ENCODE measurements at regions not wholly inside any gene's neighbourhood (a gene's known extent, or its start where the extent isn't known, plus 50 kb on each side); places are given as distances from the start of the nearest gene placed in this dataset.

- no peak for TF ChIP-seq MAX (IDR thresholded peaks at IDR 0.05)
- no peak for TF ChIP-seq TEAD4 (IDR thresholded peaks at IDR 0.05)
- TF ChIP-seq RAD21 (IDR thresholded peaks at IDR 0.05; ENCODE audit: low read depth), result peak; percentile 82
Measured at GRCh38 chr16:27639561-27640276, 89.8 kb downstream of the KATNIP start.

GRCh38 chr16:27640277-27640600, 90.3 kb downstream of the KATNIP start:
- TF ChIP-seq ZBTB7A (IDR thresholded peaks at IDR 0.05; ENCODE audit: low read depth), result no peak
- no peak for TF ChIP-seq YY1 (IDR thresholded peaks at IDR 0.05; ENCODE audit: low read depth)
- TF ChIP-seq NFIC (IDR thresholded peaks at IDR 0.05), result 0 out of 2 replicates have a peak, but pooled peaks have one; percentile 32
- no peak for TF ChIP-seq RAD21 (IDR thresholded peaks at IDR 0.05; ENCODE audit: low read depth)
- no peak for TF ChIP-seq USF1 (IDR thresholded peaks at IDR 0.05)
- no peak for TF ChIP-seq TAF1 (IDR thresholded peaks at IDR 0.05; ENCODE audit: low read depth)
- TF ChIP-seq EGR1 (IDR thresholded peaks at IDR 0.05), result 0 out of 2 replicates have a peak, but pooled peaks have one; percentile 39
- TF ChIP-seq REST (IDR thresholded peaks at IDR 0.05; ENCODE audit: low read depth), result no peak
- TF ChIP-seq CREB1 (IDR thresholded peaks at IDR 0.05; ENCODE audit: low read depth), result no peak
- TF ChIP-seq FOXM1 (IDR thresholded peaks at IDR 0.05; ENCODE audit: borderline replicate concordance, low read depth), result no peak

- TF ChIP-seq TCF12 (IDR thresholded peaks at IDR 0.05; ENCODE audit: low read depth), result no peak
- no peak; the same call in 1 of the 2 replicates for TF ChIP-seq USF1 (IDR thresholded peaks at IDR 0.05)
- TF ChIP-seq YY1 (IDR thresholded peaks at IDR 0.05; ENCODE audit: low read depth), result no peak
- TF ChIP-seq CEBPB (IDR thresholded peaks at IDR 0.05), result no peak
- TF ChIP-seq MAX (IDR thresholded peaks at IDR 0.05), result no peak
- TF ChIP-seq EGR1 (IDR thresholded peaks at IDR 0.05), result no peak
Measured at GRCh38 chr16:27641260-27641659, 91.3 kb downstream of the KATNIP start.

GRCh38 chr16:27642756-27643155, 92.8 kb downstream of the KATNIP start:
- TF ChIP-seq RAD21 (IDR thresholded peaks at IDR 0.05; ENCODE audit: low read depth), result peak; percentile 46; the same call in 1 of the 2 replicates
- TF ChIP-seq MAX (IDR thresholded peaks at IDR 0.05), result no peak
- TF ChIP-seq NFIC (IDR thresholded peaks at IDR 0.05), result no peak

- TF ChIP-seq NFIC (IDR thresholded peaks at IDR 0.05) (peak; percentile 24; the same call in 1 of the 2 replicates), USF1 (IDR thresholded peaks at IDR 0.05) (no peak), CREB1 (IDR thresholded peaks at IDR 0.05; ENCODE audit: low read depth) (no peak)
Measured at GRCh38 chr16:27644165-27644564, 94.2 kb downstream of the KATNIP start.

- TF ChIP-seq EGR1 (IDR thresholded peaks at IDR 0.05) (no peak), USF1 (IDR thresholded peaks at IDR 0.05) (no peak), NFIC (IDR thresholded peaks at IDR 0.05) (no peak), ZBTB7A (IDR thresholded peaks at IDR 0.05; ENCODE audit: low read depth) (no peak), MAX (IDR thresholded peaks at IDR 0.05) (no peak), EP300 (IDR thresholded peaks at IDR 0.05; ENCODE audit: borderline replicate concordance) (no peak), YY1 (IDR thresholded peaks at IDR 0.05; ENCODE audit: low read depth) (no peak), TCF12 (IDR thresholded peaks at IDR 0.05; ENCODE audit: low read depth) (no peak), TAF1 (IDR thresholded peaks at IDR 0.05; ENCODE audit: low read depth) (no peak), CEBPB (IDR thresholded peaks at IDR 0.05) (no peak), FOXM1 (IDR thresholded peaks at IDR 0.05; ENCODE audit: borderline replicate concordance, low read depth) (no peak), CREB1 (IDR thresholded peaks at IDR 0.05; ENCODE audit: low read depth) (no peak), RAD21 (IDR thresholded peaks at IDR 0.05; ENCODE audit: low read depth) (no peak), REST (IDR thresholded peaks at IDR 0.05; ENCODE audit: low read depth) (no peak), TEAD4 (IDR thresholded peaks at IDR 0.05) (no peak)
Measured at GRCh38 chr16:27645396-27645795, 95.5 kb downstream of the KATNIP start.
